ENCODE measurements at regions not wholly inside any gene's neighbourhood (a gene's known extent, or its start where the extent isn't known, plus 50 kb on each side); places are given as distances from the start of the nearest gene placed in this dataset.

DNA sequence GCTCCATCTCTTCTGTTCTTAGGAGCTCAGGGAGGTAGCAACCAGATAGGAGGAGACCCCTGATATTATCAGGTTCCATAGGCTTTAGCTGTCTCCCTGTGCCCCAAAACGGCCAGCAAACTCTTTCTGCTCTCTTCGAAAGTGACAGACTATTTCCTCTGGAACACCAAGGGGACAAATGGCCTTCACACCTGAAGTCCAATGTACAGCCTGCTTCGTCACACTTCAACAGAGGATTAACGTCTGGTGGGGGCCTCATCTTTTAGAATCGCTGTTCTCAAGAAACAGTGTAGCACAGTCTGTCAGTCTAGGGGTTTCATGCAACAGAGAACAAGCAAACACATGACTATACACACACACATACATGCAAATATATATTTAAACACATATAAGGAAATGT lies 152.4 kb upstream of the SETMAR start:
- TF ChIP-seq, protein P1, sequence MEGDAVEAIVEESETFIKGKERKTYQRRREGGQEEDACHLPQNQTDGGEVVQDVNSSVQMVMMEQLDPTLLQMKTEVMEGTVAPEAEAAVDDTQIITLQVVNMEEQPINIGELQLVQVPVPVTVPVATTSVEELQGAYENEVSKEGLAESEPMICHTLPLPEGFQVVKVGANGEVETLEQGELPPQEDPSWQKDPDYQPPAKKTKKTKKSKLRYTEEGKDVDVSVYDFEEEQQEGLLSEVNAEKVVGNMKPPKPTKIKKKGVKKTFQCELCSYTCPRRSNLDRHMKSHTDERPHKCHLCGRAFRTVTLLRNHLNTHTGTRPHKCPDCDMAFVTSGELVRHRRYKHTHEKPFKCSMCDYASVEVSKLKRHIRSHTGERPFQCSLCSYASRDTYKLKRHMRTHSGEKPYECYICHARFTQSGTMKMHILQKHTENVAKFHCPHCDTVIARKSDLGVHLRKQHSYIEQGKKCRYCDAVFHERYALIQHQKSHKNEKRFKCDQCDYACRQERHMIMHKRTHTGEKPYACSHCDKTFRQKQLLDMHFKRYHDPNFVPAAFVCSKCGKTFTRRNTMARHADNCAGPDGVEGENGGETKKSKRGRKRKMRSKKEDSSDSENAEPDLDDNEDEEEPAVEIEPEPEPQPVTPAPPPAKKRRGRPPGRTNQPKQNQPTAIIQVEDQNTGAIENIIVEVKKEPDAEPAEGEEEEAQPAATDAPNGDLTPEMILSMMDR (IDR thresholded peaks at IDR 0.05): no peak
- no peak for DNase-seq (ENCODE audit: low spot score in 2 of 2)
- Histone ChIP-seq H3K4me3 (no peak overlapping the region), H3K36me3 (no peaks in the 10 kb centered on the region), H3K4me1 (no peaks in the 10 kb centered on the region), H3K9me3 (no peaks in the 10 kb centered on the region), H3K27me3 (no peaks in the 10 kb centered on the region), H3K27ac (no peak overlapping the region)
- intact Hi-C loops (cut with DNase I): no loop called here

GRCh38 chr3:4151859-4152258 lies 151.3 kb upstream of the SETMAR start:
- H3K27me3 ChIP-seq: no peaks in the 10 kb centered on the region
- intact Hi-C loops (cut with DNase I): no loop called here
- H3K9me3 ChIP-seq: no peaks in the 10 kb centered on the region
- H3K27ac ChIP-seq: no peak overlapping the region
- no peaks in the 10 kb centered on the region for H3K36me3 ChIP-seq
- DNase-seq (ENCODE audit: low spot score in 2 of 2): no peak
- no peaks in the 10 kb centered on the region for H3K4me1 ChIP-seq
- TF ChIP-seq, protein P1 (IDR thresholded peaks at IDR 0.05): no peak
- H3K4me3 ChIP-seq: no peak overlapping the region

GRCh38 chr3:4153771-4154170 lies 149.4 kb upstream of the SETMAR start:
- no peaks in the 10 kb centered on the region for H3K36me3 ChIP-seq
- no peaks in the 10 kb centered on the region for H3K27me3 ChIP-seq
- intact Hi-C loops (cut with DNase I): no loop called here
- TF ChIP-seq, protein P1 (IDR thresholded peaks at IDR 0.05): no peak
- DNase-seq (ENCODE audit: low spot score in 2 of 2): no peak
- no peak overlapping the region for H3K4me3 ChIP-seq
- no peaks in the 10 kb centered on the region for H3K9me3 ChIP-seq
- H3K27ac ChIP-seq: no peak overlapping the region
- no peaks in the 10 kb centered on the region for H3K4me1 ChIP-seq

DNA sequence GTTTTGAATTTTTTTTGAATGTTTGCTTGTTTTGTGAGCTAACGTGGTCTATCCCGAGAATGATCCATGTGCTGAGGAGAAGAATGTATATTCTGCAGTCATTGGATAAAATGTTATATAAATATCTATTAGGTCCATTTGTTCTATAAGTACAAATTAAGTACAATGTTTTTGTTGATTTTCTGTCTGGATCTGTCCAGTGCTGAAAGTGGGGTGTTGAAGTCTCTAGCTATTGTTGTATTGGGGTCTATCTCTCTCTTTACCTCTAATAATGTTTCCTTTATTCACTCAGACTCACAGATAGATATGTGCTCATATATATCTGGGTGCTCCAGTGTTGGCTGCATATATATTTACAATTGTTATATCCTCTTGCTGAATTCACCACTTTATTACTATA lies 144.8 kb upstream of the SETMAR start:
- TF ChIP-seq, protein P1 (IDR thresholded peaks at IDR 0.05): no peak
- intact Hi-C loops (cut with DNase I): no loop called here
- no peak for DNase-seq (ENCODE audit: low spot score in 2 of 2)
- H3K36me3 ChIP-seq: no peaks in the 10 kb centered on the region
- H3K27ac ChIP-seq: no peak overlapping the region
- H3K4me1 ChIP-seq: no peaks in the 10 kb centered on the region
- no peaks in the 10 kb centered on the region for H3K27me3 ChIP-seq
- no peak overlapping the region for H3K4me3 ChIP-seq
- no peaks in the 10 kb centered on the region for H3K9me3 ChIP-seq

- Histone ChIP-seq H3K9me3 (no peaks in the 10 kb centered on the region), H3K27me3 (no peaks in the 10 kb centered on the region), H3K36me3 (no peaks in the 10 kb centered on the region), H3K4me3 (no peak overlapping the region), H3K4me1 (no peaks in the 10 kb centered on the region), H3K27ac (no peak overlapping the region)
- TF ChIP-seq, protein P1 (IDR thresholded peaks at IDR 0.05): no peak
- intact Hi-C loops (cut with DNase I): no loop called here
- no peak for DNase-seq (ENCODE audit: low spot score in 2 of 2)
Measured at GRCh38 chr3:4162096-4162495, 141.1 kb upstream of the SETMAR start.

GRCh38 chr3:4163011-4163410 lies 140.2 kb upstream of the SETMAR start:
- TF ChIP-seq, protein P1 (IDR thresholded peaks at IDR 0.05): no peak
- Histone ChIP-seq H3K36me3 (no peaks in the 10 kb centered on the region), H3K9me3 (no peaks in the 10 kb centered on the region), H3K27ac (no peak overlapping the region), H3K4me1 (no peaks in the 10 kb centered on the region), H3K4me3 (no peak overlapping the region), H3K27me3 (no peaks in the 10 kb centered on the region)
- no peak for DNase-seq (ENCODE audit: low spot score in 2 of 2)
- intact Hi-C loops (cut with DNase I): no loop called here
